Gastrocnemius medialis (tissue), 4 donors: ENCODE measurements at regions not wholly inside any gene's neighbourhood (a gene's known extent, or its start where the extent isn't known, plus 50 kb on each side); places are given as distances from the start of the nearest gene placed in this dataset.

Experiments used
- CTCF ChIP-seq, 5 experiments: fragments of 450-650 bp in 3 of 5; fragments of 200-600 bp in 2 of 5; sonication (generic) in 2 of 5; IDR thresholded peaks in 4 of 5; conservative IDR thresholded peaks in 1 of 5; 1 replicate in 4 of 5; 2 replicates in 1 of 5; pipeline ENCODE4 v1.5.1; 2016 to 2019; ENCODE audit warnings: antibody characterized with exemption in 5 of 5, mild to moderate bottlenecking in 3 of 5, moderate library complexity in 3 of 5
- POLR2A ChIP-seq, 2 donors: fragments of 450-650 bp; IDR thresholded peaks; one replicate each; pipeline ENCODE4 v1.6.1; 2017; ENCODE audit warnings: antibody characterized with exemption in 2 of 2, mild to moderate bottlenecking in 2 of 2, moderate library complexity in 2 of 2

- TF ChIP-seq CTCF (IDR thresholded peaks at IDR 0.05 in 4 of 5, conservative IDR thresholded peaks at IDR 0.05 in 1 of 5) = no peak
- TF ChIP-seq POLR2A (IDR thresholded peaks at IDR 0.05) = no peak
Measured at GRCh38 chr13:50599046-50599445, 244.4 kb downstream of the DLEU7 start.
